HCT116 (cell line): ENCODE measurements at regions not wholly inside any gene's neighbourhood (a gene's known extent, or its start where the extent isn't known, plus 50 kb on each side); places are given as distances from the start of the nearest gene placed in this dataset.

Experiments
- ATAC-seq: fragments of 200-7000 bp; cut with Tn5 transposase; 2 replicates; pipeline ENCODE4 v1.9.1; 2020; ENCODE audit warnings: mild to moderate bottlenecking, moderate library complexity
- BruUV-seq: library from RNA; stranded (reverse); fragments of 400-500 nt; replicated peaks from 2 replicates; lab custom pipeline; 2021; lab: Mats Ljungman, UMichigan
- CTCF ChIA-PET: fragments of 300-600 bp; sonication (Branson Sonifier 250); formaldehyde crosslinking; loops from one replicate; lab custom pipeline; 2021; ENCODE audit warnings: antibody characterized with exemption; lab: Charles Lee
- POLR2A ChIA-PET: fragments of 300-600, 350-600 bp; sonication (Branson Sonifier 250); formaldehyde crosslinking; loops from one replicate; lab custom pipeline; 2021; ENCODE audit warnings: antibody characterized with exemption; lab: Charles Lee
- RAD21 ChIA-PET, 2 experiments: fragments of 300-600 bp; sonication (Branson Sonifier 250); formaldehyde crosslinking; loops; one replicate each; lab custom pipeline; 2023; ENCODE audit warnings: low total read pairs in 2 of 2; ENCODE audit not compliant: uncharacterized antibody in 2 of 2, unreplicated experiment in 2 of 2, low non-redundant PET in 1 of 2; lab: Charles Lee
- DNase-seq: peaks from one replicate; pipeline ENCODE4 v3.0.0-alpha.2; 2010; ENCODE audit warnings: low read depth, low spot score
- H2AFZ ChIP-seq: fragments of 200-600 bp; shearing (Covaris generic), sonication (generic); 2 replicates; pipeline ENCODE4 v1.6.1; 2017; ENCODE audit warnings: low read depth, mixed run types, mixed read lengths, antibody characterized with exemption, low read length; ENCODE audit not compliant: poor library complexity, severe bottlenecking
- H3K27ac ChIP-seq: 2 replicates; pipeline ENCODE4 v1.5.1; 2012; ENCODE audit warnings: low read depth, low read length
- H3K27me3 ChIP-seq: fragments of 200-600 bp; sonication (generic); 2 replicates; pipeline ENCODE4 v1.6.1; 2016; ENCODE audit warnings: mixed run types, low read length, mixed read lengths; ENCODE audit not compliant: insufficient read depth
- H3K36me3 ChIP-seq, 2 experiments: fragments of 200-500 bp in 1 of 2; fragments of 200-600 bp in 1 of 2; sonication (Bioruptor generic) in 1 of 2; sonication (generic) in 1 of 2; 2 replicates each; pipeline versions ENCODE4 v1.5.1 to v1.6.1; 2014 to 2016; ENCODE audit warnings: low read length in 2 of 2, inconsistent platforms in 1 of 2, mixed read lengths in 1 of 2, mixed run types in 1 of 2; ENCODE audit not compliant: insufficient read depth in 2 of 2, control insufficient read depth in 1 of 2
- H3K4me1 ChIP-seq, 2 experiments: fragments of 200-600 bp in 1 of 2; sonication (generic) in 1 of 2; 2 replicates each; pipeline versions ENCODE4 v1.5.1 to v1.6.1; 2012 to 2017; ENCODE audit warnings: low read length in 2 of 2, inconsistent platforms in 1 of 2, mild to moderate bottlenecking in 1 of 2, mixed read lengths in 1 of 2, mixed run types in 1 of 2, moderate library complexity in 1 of 2; ENCODE audit not compliant: insufficient read depth in 2 of 2, control insufficient read depth in 1 of 2
- H3K4me2 ChIP-seq: fragments of 200-600 bp; sonication (generic); 2 replicates; pipeline ENCODE4 v1.6.1; 2017; ENCODE audit warnings: mixed run types, low read length, mixed read lengths
- H3K4me3 ChIP-seq, 2 experiments: fragments of 200-600 bp in 1 of 2; sonication (generic) in 1 of 2; replicated peaks in 1 of 2; 2 replicates each; pipeline ENCODE4 v1.5.1; 2011 to 2016; ENCODE audit warnings: low read length in 2 of 2, control low read depth in 1 of 2, low read depth in 1 of 2, mild to moderate bottlenecking in 1 of 2, mixed read lengths in 1 of 2, mixed run types in 1 of 2
- H3K79me2 ChIP-seq: fragments of 200-600 bp; sonication (generic); 2 replicates; pipeline ENCODE4 v1.6.1; 2017; ENCODE audit warnings: mild to moderate bottlenecking, mixed run types, low read length, moderate library complexity, mixed read lengths; ENCODE audit not compliant: insufficient read depth
- H3K9ac ChIP-seq: fragments of 200-600 bp; sonication (generic); 2 replicates; pipeline ENCODE4 v1.6.1; 2016; ENCODE audit warnings: low read length, mixed read lengths
- H3K9me2 ChIP-seq: fragments of 200-600 bp; sonication (generic), shearing (Covaris generic); 2 replicates; pipeline ENCODE4 v1.6.1; 2017; ENCODE audit warnings: mixed run types, mild to moderate bottlenecking, moderate library complexity; ENCODE audit not compliant: insufficient read depth
- H3K9me3 ChIP-seq, 2 experiments: fragments of 200-500 bp in 1 of 2; fragments of 200-600 bp in 1 of 2; sonication (Bioruptor generic) in 1 of 2; sonication (generic) in 1 of 2; 2 replicates each; pipeline ENCODE4 v1.6.1; 2014 to 2017; ENCODE audit warnings: low read length in 2 of 2, mixed read lengths in 2 of 2, inconsistent platforms in 1 of 2, low read depth in 1 of 2, mild to moderate bottlenecking in 1 of 2, mixed run types in 1 of 2, moderate library complexity in 1 of 2; ENCODE audit not compliant: control insufficient read depth in 1 of 2, insufficient read depth in 1 of 2
- H4K20me1 ChIP-seq: fragments of 200-600 bp; sonication (generic), shearing (Covaris generic); 2 replicates; pipeline ENCODE4 v1.6.1; 2017; ENCODE audit warnings: mixed run types, mild to moderate bottlenecking, moderate library complexity; ENCODE audit not compliant: insufficient read depth
- ATF3 ChIP-seq: IDR thresholded peaks from 2 replicates; pipeline ENCODE4 v1.6.1; 2012
- CBX3 ChIP-seq: IDR thresholded peaks from 2 replicates; pipeline ENCODE4 v1.6.1; 2012; ENCODE audit warnings: low read depth
- CEBPB ChIP-seq: IDR thresholded peaks from 2 replicates; pipeline ENCODE4 v1.6.1; 2012; ENCODE audit warnings: low read depth
- EGR1 ChIP-seq: IDR thresholded peaks from 2 replicates; pipeline ENCODE4 v1.6.1; 2012; ENCODE audit warnings: low read depth
- ELF1 ChIP-seq: IDR thresholded peaks from 2 replicates; pipeline ENCODE4 v1.6.1; 2012; ENCODE audit warnings: low read depth, borderline replicate concordance
- EZH2 ChIP-seq: fragments of 200-600 bp; sonication (generic); IDR thresholded peaks from 2 replicates; pipeline ENCODE4 v1.6.1; 2017; ENCODE audit warnings: antibody characterized with exemption, mixed run types
- EZH2phosphoT487 ChIP-seq: fragments of 200-600 bp; IDR thresholded peaks from 2 replicates; pipeline ENCODE4 v1.6.1; 2018; ENCODE audit warnings: antibody characterized with exemption, borderline replicate concordance
- JUND ChIP-seq: IDR thresholded peaks from 2 replicates; pipeline ENCODE4 v1.6.1; 2012
- MAX ChIP-seq: IDR thresholded peaks from 2 replicates; pipeline ENCODE4 v1.6.1; 2012
- POLR2A ChIP-seq: IDR thresholded peaks from 2 replicates; pipeline ENCODE4 v1.7.0; 2011; ENCODE audit warnings: borderline replicate concordance; ENCODE audit not compliant: insufficient read depth, insufficient read length; ENCODE audit errors: extremely low read depth
- POLR2AphosphoS5 ChIP-seq: IDR thresholded peaks from 2 replicates; pipeline ENCODE4 v1.6.1; 2011; ENCODE audit warnings: mild to moderate bottlenecking, low read depth, low read length, moderate library complexity
- RAD21 ChIP-seq: IDR thresholded peaks from 2 replicates; pipeline ENCODE4 v1.6.1; 2012; ENCODE audit warnings: low read depth, mild to moderate bottlenecking
- REST ChIP-seq: IDR thresholded peaks from 2 replicates; pipeline ENCODE4 v1.6.1; 2012; ENCODE audit warnings: low read depth
- SIN3A ChIP-seq: IDR thresholded peaks from 2 replicates; pipeline ENCODE4 v1.6.1; 2012; ENCODE audit warnings: low read depth
- SP1 ChIP-seq: IDR thresholded peaks from 2 replicates; pipeline ENCODE4 v1.6.1; 2012; ENCODE audit warnings: low read depth
- SRF ChIP-seq: IDR thresholded peaks from 2 replicates; pipeline ENCODE4 v1.6.1; 2012; ENCODE audit warnings: low read depth
- YY1 ChIP-seq: IDR thresholded peaks from 2 replicates; pipeline ENCODE4 v1.6.1; 2011; ENCODE audit warnings: low read length, low read depth, moderate library complexity, mild to moderate bottlenecking; ENCODE audit not compliant: insufficient replicate concordance; ENCODE audit errors: extremely low read depth
- ZBTB33 ChIP-seq: IDR thresholded peaks from 2 replicates; pipeline ENCODE4 v1.6.1; 2011; ENCODE audit warnings: mild to moderate bottlenecking, low read length, moderate library complexity; ENCODE audit not compliant: insufficient replicate concordance; ENCODE audit errors: extremely low read depth
- ZFX ChIP-seq: fragments of 450-650 bp; IDR thresholded peaks from 2 replicates; pipeline ENCODE4 v1.6.1; 2017
- ZNF274 ChIP-seq: fragments of 200-500 bp; sonication (Bioruptor generic); IDR thresholded peaks from 2 replicates; pipeline ENCODE4 v1.6.1; 2014; ENCODE audit warnings: mild to moderate bottlenecking, low read depth, low read length, inconsistent platforms
- intact Hi-C: fragments of 100-400 bp; cut with micrococcal nuclease; formaldehyde crosslinking; loops from 2 replicates; pipeline ENCODE4 v1.10.0; 2022

- ChIA-PET RAD21 (no interaction called here), POLR2A (no interaction called here), CTCF (no interaction called here)
- DNase-seq (no peak), ATAC-seq (no peak)
- no peaks in the 10 kb centered on the region for H4K20me1 ChIP-seq
- peaks cover 3 to 33% of the 10 kb centered on the region in 2 experiments; a peak in 2 of 4 replicates for H3K9me3 ChIP-seq
- H3K4me3 ChIP-seq, result no peak overlapping the region
- H3K79me2 ChIP-seq, result no peaks in the 10 kb centered on the region
- intact Hi-C loops, result no loop called here
- no peak overlapping the region for H3K4me2 ChIP-seq
- TF ChIP-seq EGR1 (no peak), SRF (no peak), EZH2phosphoT487 (no peak), SP1 (no peak), POLR2AphosphoS5 (no peak), MAX (no peak), RAD21 (no peak), CBX3 (no peak), ELF1 (no peak), POLR2A (no peak), CEBPB (no peak), ZFX (no peak), JUND (no peak), ZBTB33 (no peak), EZH2 (no peak), SIN3A (no peak), ZNF274 (no peak), YY1 (no peak), ATF3 (no peak), REST (no peak)
- H3K9me2 ChIP-seq, result no peaks in the 10 kb centered on the region
- no peaks in the 10 kb centered on the region for H3K36me3 ChIP-seq
- no peaks in the 10 kb centered on the region for H3K4me1 ChIP-seq
- no peak overlapping the region for H2AFZ ChIP-seq
- no peak overlapping the region for H3K27ac ChIP-seq
- no TSS peak for BruUV-seq
- no peaks in the 10 kb centered on the region for H3K27me3 ChIP-seq
- H3K9ac ChIP-seq, result no peak overlapping the region
Observed at GRCh38 chr16:60821661-60822060, 1214.6 kb downstream of the CDH8 start.
